ENCODE measurements at regions not wholly inside any gene's neighbourhood (a gene's known extent, or its start where the extent isn't known, plus 50 kb on each side); places are given as distances from the start of the nearest gene placed in this dataset.

DNA sequence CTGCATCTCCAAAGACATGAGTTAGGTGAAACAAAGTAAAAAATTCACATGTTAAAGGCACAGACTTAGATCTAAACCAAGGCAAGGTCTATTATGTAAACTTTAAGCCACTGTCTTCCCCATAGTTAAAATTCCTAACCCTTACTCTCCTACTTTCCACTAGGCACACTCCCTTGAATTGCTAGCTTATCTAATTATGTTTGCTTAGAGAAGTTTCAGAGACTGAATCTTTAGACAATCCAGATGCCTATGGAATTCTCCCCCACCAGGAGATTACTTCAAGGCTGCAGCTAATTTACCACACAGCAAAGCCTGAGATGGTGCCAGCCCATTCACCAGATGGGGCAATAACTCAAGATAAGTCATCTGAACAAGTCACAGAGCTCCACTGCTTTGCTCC lies 803.1 kb upstream of the COX7C start:
- TF ChIP-seq POLR2A (conservative IDR thresholded peaks at IDR 0.05), result no peak
- TF ChIP-seq DPF2 (IDR thresholded peaks at IDR 0.05), result no peak
- TF ChIP-seq, protein P1, sequence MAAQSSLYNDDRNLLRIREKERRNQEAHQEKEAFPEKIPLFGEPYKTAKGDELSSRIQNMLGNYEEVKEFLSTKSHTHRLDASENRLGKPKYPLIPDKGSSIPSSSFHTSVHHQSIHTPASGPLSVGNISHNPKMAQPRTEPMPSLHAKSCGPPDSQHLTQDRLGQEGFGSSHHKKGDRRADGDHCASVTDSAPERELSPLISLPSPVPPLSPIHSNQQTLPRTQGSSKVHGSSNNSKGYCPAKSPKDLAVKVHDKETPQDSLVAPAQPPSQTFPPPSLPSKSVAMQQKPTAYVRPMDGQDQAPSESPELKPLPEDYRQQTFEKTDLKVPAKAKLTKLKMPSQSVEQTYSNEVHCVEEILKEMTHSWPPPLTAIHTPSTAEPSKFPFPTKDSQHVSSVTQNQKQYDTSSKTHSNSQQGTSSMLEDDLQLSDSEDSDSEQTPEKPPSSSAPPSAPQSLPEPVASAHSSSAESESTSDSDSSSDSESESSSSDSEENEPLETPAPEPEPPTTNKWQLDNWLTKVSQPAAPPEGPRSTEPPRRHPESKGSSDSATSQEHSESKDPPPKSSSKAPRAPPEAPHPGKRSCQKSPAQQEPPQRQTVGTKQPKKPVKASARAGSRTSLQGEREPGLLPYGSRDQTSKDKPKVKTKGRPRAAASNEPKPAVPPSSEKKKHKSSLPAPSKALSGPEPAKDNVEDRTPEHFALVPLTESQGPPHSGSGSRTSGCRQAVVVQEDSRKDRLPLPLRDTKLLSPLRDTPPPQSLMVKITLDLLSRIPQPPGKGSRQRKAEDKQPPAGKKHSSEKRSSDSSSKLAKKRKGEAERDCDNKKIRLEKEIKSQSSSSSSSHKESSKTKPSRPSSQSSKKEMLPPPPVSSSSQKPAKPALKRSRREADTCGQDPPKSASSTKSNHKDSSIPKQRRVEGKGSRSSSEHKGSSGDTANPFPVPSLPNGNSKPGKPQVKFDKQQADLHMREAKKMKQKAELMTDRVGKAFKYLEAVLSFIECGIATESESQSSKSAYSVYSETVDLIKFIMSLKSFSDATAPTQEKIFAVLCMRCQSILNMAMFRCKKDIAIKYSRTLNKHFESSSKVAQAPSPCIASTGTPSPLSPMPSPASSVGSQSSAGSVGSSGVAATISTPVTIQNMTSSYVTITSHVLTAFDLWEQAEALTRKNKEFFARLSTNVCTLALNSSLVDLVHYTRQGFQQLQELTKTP (IDR thresholded peaks at IDR 0.05; ENCODE audit: low read depth in 1 of 2, partially characterized antibody in 2 of 2), result no peak
- TF ChIP-seq ZBTB7A (IDR thresholded peaks at IDR 0.05; ENCODE audit: borderline replicate concordance, control insufficient read depth, low read depth, low read length), result no peak
- TF ChIP-seq, protein P2, sequence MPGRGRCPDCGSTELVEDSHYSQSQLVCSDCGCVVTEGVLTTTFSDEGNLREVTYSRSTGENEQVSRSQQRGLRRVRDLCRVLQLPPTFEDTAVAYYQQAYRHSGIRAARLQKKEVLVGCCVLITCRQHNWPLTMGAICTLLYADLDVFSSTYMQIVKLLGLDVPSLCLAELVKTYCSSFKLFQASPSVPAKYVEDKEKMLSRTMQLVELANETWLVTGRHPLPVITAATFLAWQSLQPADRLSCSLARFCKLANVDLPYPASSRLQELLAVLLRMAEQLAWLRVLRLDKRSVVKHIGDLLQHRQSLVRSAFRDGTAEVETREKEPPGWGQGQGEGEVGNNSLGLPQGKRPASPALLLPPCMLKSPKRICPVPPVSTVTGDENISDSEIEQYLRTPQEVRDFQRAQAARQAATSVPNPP (IDR thresholded peaks at IDR 0.05; ENCODE audit: borderline replicate concordance, insufficient read depth, insufficient read length), result no peak
- no peak for TF ChIP-seq JUN (IDR thresholded peaks at IDR 0.05; ENCODE audit: borderline replicate concordance, low read depth, low read length)
- TF ChIP-seq JUN (CRISPR knock-in tag; IDR thresholded peaks at IDR 0.05; ENCODE audit: borderline replicate concordance), result no peak
